DMS153 (cell line): ENCODE measurements at regions not wholly inside any gene's neighbourhood (a gene's known extent, or its start where the extent isn't known, plus 50 kb on each side); places are given as distances from the start of the nearest gene placed in this dataset.

ENCODE experiments used
- DNase-seq: peaks from one replicate; lab custom pipeline; 2025; lab: John Stamatoyannopoulos, UW

GRCh38 chr5:39891376-39891775 is 466.6 kb upstream of the DAB2 start:
- DNase-seq, result no peak

DNA sequence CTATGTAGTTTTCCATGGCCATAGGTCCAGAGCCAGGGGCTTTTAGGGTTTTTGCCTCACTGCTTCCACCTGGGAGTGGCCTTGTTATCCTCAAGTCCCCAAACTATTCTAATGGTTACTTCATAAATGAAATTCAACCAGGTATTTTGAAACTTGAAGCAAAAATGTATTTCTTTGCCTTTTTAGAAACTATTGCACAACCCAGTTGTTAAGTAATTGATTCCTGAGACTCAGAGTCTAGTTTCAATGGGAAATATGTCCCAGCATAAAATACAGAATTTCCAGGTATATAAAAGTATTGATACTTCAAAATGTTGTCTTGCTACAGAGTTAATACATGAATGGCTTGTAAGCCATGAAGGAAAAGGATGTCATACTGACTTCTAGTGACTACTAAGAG is 456.2 kb upstream of the DAB2 start:
- no peak for DNase-seq

GRCh38 chr5:39877479-39877878 is 452.7 kb upstream of the DAB2 start:
- DNase-seq, result no peak

DNA sequence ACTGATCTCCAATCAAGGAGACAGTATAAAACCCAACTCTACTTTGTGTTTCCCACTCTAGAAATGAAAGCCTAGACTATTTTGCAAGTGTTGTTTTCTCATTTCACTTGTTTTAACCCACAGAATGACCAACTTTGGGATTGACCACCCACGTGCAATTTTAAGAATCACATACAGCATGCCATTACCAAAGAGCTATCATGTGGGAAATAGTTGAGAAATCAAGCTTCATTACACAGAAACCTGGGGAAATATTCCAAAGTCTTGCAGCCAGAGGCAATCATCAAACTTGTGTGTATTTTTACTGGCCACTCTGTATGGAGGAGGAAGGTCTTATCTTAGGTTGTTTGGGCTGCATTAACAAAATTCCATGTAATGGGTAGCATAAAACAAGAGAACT is 451.4 kb upstream of the DAB2 start:
- DNase-seq, result no peak

- no peak for DNase-seq
These were observed 445.4 kb upstream of the DAB2 start for GRCh38 chr5:39870137-39870536.

- no peak for DNase-seq
These were observed 444.6 kb upstream of the DAB2 start for GRCh38 chr5:39869396-39869795.

GRCh38 chr5:39867923-39868322 is 443.1 kb upstream of the DAB2 start:
- no peak for DNase-seq

GRCh38 chr5:39863926-39864552 is 439.3 kb upstream of the DAB2 start:
- DNase-seq, result no peak

DNA sequence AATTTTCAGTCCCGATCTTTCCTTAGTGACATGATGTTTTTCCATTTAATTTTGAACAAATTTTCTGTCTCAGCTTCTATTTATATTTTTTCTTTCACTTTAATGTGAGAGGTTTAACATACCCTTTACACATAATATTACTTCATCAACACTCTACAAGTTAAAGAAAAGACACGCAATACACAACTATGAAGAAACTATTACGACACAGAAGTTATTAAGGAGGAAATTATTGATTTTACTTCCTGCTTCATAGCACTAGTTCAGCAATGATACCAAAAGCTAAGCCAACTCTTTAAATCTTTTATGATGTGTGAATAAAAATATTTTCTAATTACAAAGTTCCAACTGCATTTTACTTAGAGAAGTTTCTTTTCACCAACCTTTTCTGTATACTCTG is 432.3 kb upstream of the DAB2 start:
- DNase-seq, result no peak

DNA sequence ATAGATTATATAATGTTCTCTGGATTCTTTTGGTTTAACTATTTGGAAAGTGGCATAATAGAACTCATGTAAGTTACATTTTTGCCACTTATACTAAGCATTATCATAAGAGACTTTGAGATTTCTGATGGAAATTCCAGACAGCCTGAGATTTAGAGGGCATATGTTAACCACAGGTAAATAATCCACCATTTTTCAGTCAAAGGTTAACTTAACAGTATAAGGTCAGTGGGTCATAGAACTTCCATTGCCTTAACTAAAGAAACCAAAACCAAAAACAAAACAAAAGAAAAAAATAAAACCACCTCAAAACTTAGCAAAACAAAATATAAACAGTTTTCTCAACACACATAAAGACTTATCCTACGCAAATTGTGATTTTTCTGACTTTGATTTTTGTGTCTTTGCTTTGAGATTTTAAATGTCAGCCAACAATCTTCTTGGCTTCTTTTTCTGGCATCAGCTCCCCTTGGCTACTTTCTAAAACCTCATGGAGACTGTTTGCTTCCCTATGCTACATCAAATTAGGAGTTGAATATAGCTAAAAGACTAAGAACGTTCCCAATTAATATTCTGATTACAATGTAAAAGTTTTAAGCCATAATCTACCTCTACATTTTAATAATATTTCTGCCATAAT is 430.1 kb upstream of the DAB2 start:
- DNase-seq, result no peak

GRCh38 chr5:39850291-39850690 is 425.5 kb upstream of the DAB2 start:
- DNase-seq, result no peak

DNA sequence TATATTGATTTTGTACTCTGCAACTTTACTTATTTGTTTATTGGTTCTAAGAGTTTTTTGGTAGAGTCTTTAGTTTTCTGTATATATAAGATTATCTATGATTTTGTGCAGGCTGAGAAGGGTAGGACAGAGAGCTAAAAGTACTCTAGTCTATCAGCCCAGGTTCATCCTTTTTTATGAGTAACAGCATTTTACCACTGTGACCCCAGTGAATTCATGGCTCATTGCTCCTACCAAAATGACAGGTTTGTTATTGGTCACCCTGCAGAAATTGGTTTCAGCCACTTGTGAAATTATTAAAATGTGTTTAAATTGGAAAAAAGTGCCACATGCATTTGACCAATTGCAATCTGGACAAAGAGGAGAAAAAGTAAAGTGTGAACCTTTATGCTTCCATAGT is 421.4 kb upstream of the DAB2 start:
- no peak for DNase-seq

DNA sequence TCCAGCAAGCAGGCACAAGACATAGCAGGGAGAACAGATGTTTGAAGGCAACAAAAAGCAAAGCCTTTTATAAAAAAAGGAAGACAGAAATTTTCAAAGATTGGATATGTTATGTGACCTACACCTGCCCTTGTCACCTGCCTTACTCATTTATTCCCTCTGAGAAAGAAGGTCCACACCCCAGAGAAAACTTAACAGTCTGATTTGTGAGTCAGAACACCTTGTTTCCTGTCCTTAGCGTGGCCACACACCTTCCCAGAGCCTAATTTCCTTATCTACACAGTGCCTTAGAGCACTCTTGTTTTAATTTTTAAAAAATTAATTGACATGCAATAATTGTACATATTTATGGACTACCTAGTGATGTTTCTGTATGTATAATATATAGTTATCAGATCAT is 419.0 kb upstream of the DAB2 start:
- DNase-seq, result no peak

DNA sequence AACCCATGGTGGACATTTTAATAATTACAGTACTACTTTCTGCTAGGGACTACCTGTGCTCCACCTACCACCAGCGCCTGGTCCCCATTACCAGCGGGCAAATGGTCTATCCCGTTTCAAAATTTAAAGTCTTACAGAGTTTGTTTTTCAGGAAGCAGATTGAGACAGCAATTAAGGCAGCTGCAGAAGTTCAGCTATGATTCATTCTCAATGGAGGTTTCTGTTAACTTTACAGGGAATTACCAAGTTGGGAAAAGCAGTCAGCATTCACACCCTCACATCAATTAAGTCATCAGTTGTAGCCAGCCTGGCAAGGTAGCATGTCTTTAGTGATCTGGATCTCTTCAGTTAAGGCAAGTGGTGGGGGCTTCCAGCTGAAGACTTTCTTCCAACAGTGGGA is 410.6 kb upstream of the DAB2 start:
- no peak for DNase-seq

- no peak for DNase-seq
These were observed 404.7 kb upstream of the DAB2 start for GRCh38 chr5:39829441-39829840.

DNA sequence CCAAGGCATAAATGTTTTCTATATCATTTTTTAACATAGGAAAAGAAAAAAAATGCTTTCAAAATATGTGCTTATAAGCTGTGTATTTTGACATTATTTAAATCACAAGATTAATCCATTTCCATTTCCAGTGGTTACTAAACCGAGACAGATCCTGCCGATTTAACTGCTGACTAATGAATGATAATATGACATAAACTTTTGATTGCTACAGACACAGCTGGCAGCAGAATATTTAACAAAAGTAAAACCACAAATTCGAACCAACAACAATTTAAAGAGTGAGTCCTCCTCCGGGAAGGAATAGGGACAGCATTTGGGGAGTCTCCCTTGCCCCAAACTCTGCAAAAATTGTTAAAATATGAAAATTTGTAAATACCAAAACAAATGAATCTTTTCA is 401.3 kb upstream of the DAB2 start:
- DNase-seq, result no peak

DNA sequence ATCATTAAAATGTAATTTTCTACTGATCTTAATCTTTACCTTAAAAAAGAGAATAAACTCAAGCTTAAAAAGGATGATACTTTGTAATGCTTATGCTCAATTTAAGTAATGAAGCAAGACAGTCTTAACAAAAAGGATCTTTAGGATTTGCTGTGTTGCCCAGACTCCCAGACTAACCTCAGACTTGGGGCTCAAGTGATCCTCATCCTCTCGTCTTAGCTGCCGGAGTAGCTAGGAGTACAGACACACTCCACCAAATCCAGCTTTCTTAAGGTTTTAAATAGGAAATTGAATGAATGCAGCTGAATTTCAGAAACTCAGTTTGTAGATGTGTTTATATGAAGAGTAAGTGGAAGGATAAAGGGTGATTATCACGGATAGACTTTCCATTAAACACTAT is 400.5 kb upstream of the DAB2 start:
- no peak for DNase-seq

- no peak for DNase-seq
These were observed 397.2 kb upstream of the DAB2 start for GRCh38 chr5:39822020-39822419.

DNA sequence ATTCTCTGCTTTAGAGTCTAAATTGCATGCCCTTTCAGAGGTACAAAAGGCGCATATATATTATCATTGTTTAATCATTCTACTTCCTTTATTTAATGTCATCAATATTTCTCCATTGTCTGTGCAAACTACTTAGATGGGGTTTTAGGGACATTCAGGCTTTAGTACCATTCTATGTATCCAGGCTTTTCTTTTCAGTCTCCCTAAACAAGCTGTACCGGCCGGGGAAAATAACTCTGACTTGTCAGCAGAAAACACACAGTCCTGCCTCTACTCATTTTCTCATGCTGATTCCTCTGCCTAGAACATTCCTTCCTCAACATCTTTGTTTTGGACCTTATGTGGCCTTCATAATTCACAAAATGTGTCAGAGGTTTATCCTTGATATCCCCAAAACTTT is 392.1 kb upstream of the DAB2 start:
- no peak for DNase-seq

GRCh38 chr5:39816156-39816845 is 391.5 kb upstream of the DAB2 start:
- DNase-seq, result no peak

- DNase-seq, result no peak
These were observed 390.9 kb upstream of the DAB2 start for GRCh38 chr5:39815711-39816110.

DNA sequence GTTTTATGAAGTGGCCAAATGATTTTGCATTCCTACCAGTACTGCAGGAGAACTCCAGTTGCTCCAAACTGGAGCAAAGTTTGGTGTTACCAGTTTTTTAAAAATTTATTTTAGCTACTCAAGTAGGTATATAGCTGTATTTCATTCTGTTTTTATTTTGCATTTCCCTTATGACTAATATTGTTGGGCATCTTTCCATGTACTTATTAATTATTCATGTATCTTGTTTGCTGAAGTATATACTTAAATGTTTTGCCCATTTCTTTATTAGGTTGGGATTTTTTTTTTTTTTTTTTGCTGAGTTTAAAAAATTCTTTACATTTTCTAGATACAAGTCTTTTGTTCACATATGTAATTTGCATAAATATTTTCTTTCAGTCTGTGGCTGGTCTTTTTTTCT is 386.6 kb upstream of the DAB2 start:
- no peak for DNase-seq

GRCh38 chr5:39808656-39809055 is 383.9 kb upstream of the DAB2 start:
- DNase-seq, result no peak

DNA sequence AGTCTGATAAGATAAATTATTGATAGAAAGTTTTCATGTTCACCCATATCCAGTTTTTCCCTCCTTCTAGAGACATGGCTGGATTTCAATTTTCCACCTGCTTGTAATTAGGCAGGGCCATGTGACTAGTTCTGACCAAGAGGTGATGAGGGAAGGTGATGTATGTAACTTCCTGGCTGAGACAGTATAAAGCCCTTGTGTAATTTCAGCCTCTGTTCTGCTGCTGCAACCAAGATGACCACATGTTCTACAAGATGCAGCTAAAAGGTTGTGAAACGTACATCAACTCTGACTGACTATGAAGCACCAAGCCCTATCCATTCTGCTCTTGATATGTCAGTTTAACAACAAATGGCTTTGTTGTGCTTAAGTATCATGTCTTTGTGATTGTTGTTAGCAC is 376.5 kb upstream of the DAB2 start:
- DNase-seq, result no peak
